Nephron progenitor cell (in vitro differentiated cells): ENCODE measurements at regions not wholly inside any gene's neighbourhood (a gene's known extent, or its start where the extent isn't known, plus 50 kb on each side); places are given as distances from the start of the nearest gene placed in this dataset.
A peak's percentile ranks its signal among the peaks of the same experiment; 100 is the strongest.

Source experiments
- DNase-seq: peaks from one replicate; pipeline ENCODE4 v3.0.0; 2021
- H3K27ac Mint-ChIP-seq: 2 replicates; pipeline ENCODE4 v1.8.0; 2021; ENCODE audit warnings: mild to moderate bottlenecking, moderate library complexity, mixed read lengths
- H3K27me3 Mint-ChIP-seq: 2 replicates; pipeline ENCODE4 v1.8.0; 2021; ENCODE audit warnings: mild to moderate bottlenecking, low read depth, mixed read lengths; ENCODE audit not compliant: poor library complexity
- H3K36me3 Mint-ChIP-seq: 2 replicates; pipeline ENCODE4 v1.8.0; 2021; ENCODE audit warnings: low read depth, mixed read lengths
- H3K4me1 Mint-ChIP-seq: 2 replicates; pipeline ENCODE4 v1.8.0; 2021; ENCODE audit warnings: mixed read lengths
- H3K4me3 Mint-ChIP-seq: 2 replicates; pipeline ENCODE4 v1.8.0; 2021; ENCODE audit warnings: mild to moderate bottlenecking, moderate library complexity, mixed read lengths
- H3K9me3 Mint-ChIP-seq: 2 replicates; pipeline ENCODE4 v1.8.0; 2021; ENCODE audit warnings: mild to moderate bottlenecking, moderate library complexity, mixed read lengths
- TF ChIP-seq, protein P1 (sequence below): fragments of 200-600 bp; sonication (generic); IDR thresholded peaks from 2 replicates; pipeline ENCODE4 v1.5.0; 2021; ENCODE audit warnings: antibody characterized with exemption

GRCh38 chr1:30522031-30523004, 201.1 kb downstream of the MATN1 start:
- TF ChIP-seq, protein P1, sequence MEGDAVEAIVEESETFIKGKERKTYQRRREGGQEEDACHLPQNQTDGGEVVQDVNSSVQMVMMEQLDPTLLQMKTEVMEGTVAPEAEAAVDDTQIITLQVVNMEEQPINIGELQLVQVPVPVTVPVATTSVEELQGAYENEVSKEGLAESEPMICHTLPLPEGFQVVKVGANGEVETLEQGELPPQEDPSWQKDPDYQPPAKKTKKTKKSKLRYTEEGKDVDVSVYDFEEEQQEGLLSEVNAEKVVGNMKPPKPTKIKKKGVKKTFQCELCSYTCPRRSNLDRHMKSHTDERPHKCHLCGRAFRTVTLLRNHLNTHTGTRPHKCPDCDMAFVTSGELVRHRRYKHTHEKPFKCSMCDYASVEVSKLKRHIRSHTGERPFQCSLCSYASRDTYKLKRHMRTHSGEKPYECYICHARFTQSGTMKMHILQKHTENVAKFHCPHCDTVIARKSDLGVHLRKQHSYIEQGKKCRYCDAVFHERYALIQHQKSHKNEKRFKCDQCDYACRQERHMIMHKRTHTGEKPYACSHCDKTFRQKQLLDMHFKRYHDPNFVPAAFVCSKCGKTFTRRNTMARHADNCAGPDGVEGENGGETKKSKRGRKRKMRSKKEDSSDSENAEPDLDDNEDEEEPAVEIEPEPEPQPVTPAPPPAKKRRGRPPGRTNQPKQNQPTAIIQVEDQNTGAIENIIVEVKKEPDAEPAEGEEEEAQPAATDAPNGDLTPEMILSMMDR, result no peak
- no peak overlapping the region for H3K27ac Mint-ChIP-seq
- H3K4me3 Mint-ChIP-seq, result no peak overlapping the region
- no peaks in the 10 kb centered on the region for H3K9me3 Mint-ChIP-seq
- H3K4me1 Mint-ChIP-seq, result peaks cover 53% of the 10 kb centered on the region
- no peak for DNase-seq
- H3K27me3 Mint-ChIP-seq, result peaks cover 14% of the 10 kb centered on the region
- no peaks in the 10 kb centered on the region for H3K36me3 Mint-ChIP-seq

DNA sequence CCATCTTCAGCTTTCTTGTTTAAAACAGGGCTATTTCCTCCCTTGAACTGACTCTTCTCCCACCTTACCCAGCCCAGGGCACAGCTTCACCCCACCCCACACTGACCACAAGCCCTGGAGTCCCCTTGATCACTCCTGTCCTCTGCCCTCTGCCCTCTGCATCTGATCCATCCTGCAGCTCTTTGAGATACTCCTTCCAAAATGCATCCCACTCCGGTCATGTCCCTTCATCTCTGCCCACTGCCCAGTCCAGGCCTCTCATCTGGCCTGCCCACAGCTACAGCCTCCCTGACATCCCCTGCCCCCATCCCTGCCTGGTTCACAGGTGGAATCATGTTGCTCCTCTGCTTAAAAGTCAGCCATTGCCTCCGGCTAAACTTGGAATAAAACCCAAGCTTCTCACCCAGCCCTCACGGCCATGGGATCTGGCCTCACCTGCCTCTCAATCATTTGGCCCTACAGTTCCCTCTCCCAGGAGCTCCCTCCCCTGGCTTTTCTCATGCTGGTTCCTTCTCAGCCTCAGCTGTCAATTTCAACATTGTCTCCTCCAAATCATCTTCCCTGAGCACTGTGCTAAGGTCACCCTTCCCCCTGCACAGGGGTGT, 202.0 kb downstream of the MATN1 start:
- DNase-seq, result no peak
- TF ChIP-seq, protein P1, result no peak
- H3K27ac Mint-ChIP-seq, result peak overlapping the region; percentile 5
- H3K36me3 Mint-ChIP-seq, result no peaks in the 10 kb centered on the region
- peaks cover 50% of the 10 kb centered on the region for H3K4me1 Mint-ChIP-seq
- H3K4me3 Mint-ChIP-seq, result no peak overlapping the region
- no peaks in the 10 kb centered on the region for H3K9me3 Mint-ChIP-seq
- peaks cover 13% of the 10 kb centered on the region for H3K27me3 Mint-ChIP-seq

DNA sequence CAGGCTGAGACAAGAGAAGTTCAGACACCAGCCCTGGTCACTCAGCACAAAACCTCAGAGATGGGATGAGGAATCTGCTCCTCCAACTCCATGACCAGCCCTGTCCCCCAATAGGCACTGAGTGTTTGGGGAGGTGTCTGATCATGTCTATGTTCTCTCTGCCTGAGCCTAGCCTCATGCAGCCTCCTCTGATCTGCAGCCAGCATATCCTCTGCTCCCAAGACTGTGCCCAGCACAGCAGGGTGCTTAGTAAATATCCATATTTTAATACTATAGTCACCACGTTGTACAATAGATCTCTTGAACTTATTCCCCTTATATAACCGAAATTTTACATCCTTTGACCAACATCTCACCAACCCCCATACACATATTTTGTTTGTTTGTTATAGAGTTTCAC, 202.9 kb downstream of the MATN1 start:
- no peaks in the 10 kb centered on the region for H3K36me3 Mint-ChIP-seq

GRCh38 chr1:30519201-30519763, 204.1 kb downstream of the MATN1 start:
- H3K36me3 Mint-ChIP-seq, result no peaks in the 10 kb centered on the region
- peaks cover 15% of the 10 kb centered on the region for H3K27me3 Mint-ChIP-seq
- no peak overlapping the region for H3K4me3 Mint-ChIP-seq
- H3K9me3 Mint-ChIP-seq, result no peaks in the 10 kb centered on the region
- peaks cover 42% of the 10 kb centered on the region for H3K4me1 Mint-ChIP-seq
- H3K27ac Mint-ChIP-seq, result no peak overlapping the region
- TF ChIP-seq, protein P1, result no peak
- no peak for DNase-seq

More for the DNA sequence above, 202.9 kb downstream of the MATN1 start:
- DNase-seq, result no peak
- TF ChIP-seq, protein P1, result no peak
- no peaks in the 10 kb centered on the region for H3K9me3 Mint-ChIP-seq
- peaks cover 14% of the 10 kb centered on the region for H3K27me3 Mint-ChIP-seq
- peaks cover 41% of the 10 kb centered on the region for H3K4me1 Mint-ChIP-seq
- no peak overlapping the region for H3K4me3 Mint-ChIP-seq
- H3K27ac Mint-ChIP-seq, result no peak overlapping the region

DNA sequence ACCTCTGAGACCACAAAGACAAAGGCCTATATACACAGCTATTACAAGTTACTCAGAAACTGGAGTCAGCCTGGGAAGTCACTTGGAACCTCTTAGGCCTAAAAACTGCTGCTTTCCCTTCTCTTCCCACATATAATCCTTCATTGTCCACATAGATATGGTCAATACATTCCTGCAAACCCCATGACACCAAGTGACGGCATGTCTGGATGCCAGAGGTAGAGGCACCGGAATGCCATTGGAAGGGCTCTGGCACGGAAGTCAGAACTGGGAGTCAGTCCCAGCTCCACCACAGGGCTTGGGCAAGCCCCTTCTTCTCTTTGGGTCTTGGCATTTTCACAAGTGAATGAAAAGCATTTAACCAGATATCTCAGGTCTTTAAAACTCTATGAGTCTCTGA, 204.7 kb downstream of the MATN1 start:
- Mint-ChIP-seq H3K9me3 (no peaks in the 10 kb centered on the region), H3K27ac (no peak overlapping the region), H3K4me1 (peaks cover 47% of the 10 kb centered on the region), H3K27me3 (peaks cover 17% of the 10 kb centered on the region), H3K36me3 (no peaks in the 10 kb centered on the region), H3K4me3 (no peak overlapping the region)
- TF ChIP-seq, protein P1, result no peak
- no peak for DNase-seq
